ENCODE measurements at regions not wholly inside any gene's neighbourhood (a gene's known extent, or its start where the extent isn't known, plus 50 kb on each side); places are given as distances from the start of the nearest gene placed in this dataset.

DNA sequence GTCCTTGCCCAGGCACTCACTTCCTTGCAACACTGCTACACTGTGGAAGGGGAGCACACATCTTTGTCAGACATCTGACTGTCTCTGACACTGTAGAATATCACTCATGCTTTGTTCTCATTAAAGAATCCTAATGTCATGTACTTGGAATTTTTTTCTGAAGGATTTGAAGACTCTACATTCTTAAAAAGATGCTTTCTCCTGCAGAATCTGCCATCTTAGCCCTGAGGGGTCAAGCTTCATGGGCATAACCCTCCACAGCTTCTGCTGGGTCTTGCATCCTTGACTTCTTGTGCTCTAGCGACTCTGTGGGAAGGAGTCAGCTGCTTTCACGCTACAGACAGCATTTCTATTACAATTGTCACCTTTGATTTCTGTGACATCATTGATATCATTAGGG, 417.2 kb downstream of the QKI start:
- no peak for DNase-seq

DNA sequence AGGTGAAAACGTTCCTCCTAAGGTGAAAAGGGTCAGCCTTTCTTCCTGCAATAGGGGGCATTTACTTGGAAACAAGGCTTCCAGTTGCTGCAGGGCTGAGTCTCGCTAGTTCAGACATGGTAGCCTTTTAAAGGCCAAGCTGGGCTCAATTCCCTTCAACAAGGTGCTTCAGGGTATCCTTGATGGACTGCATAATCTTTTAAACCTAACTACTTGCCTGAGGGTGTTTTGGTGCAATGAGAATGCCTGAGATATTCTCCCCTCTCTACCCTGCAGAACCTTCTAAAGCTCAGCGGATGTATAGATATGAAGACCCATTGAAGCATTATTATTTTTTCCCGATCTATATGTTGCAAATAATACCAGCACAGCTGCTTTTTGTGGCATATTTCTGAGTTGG, 416.1 kb downstream of the QKI start:
- DNase-seq, result no peak

GRCh38 chr6:163828038-163828795, 413.7 kb downstream of the QKI start:
- no peak for DNase-seq

DNA sequence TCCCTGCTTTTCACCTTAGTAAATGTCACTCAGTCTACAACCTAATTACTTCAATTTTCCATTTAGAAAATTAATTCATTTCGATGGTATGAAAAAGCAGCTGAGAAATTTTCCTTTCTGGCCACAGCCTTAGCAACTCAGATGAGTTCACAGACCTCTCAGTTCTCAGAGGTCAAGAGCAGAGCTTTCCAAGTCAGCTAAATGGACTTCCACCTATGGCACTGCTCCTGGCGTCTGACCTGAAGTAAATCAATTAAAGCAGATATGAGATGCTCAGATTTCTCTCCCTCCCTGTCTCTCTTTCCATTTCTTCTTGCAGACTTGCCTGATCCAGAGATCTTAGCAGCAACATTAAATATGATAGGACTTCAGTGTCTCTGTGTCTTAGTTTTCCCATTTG, 412.6 kb downstream of the QKI start:
- no peak for DNase-seq

- DNase-seq, result no peak
These were observed 412.1 kb downstream of the QKI start for GRCh38 chr6:163826629-163827028.

- no peak for DNase-seq
These were observed 410.5 kb downstream of the QKI start for GRCh38 chr6:163825033-163825432.

GRCh38 chr6:163823577-163823976, 409.1 kb downstream of the QKI start:
- no peak for DNase-seq

DNA sequence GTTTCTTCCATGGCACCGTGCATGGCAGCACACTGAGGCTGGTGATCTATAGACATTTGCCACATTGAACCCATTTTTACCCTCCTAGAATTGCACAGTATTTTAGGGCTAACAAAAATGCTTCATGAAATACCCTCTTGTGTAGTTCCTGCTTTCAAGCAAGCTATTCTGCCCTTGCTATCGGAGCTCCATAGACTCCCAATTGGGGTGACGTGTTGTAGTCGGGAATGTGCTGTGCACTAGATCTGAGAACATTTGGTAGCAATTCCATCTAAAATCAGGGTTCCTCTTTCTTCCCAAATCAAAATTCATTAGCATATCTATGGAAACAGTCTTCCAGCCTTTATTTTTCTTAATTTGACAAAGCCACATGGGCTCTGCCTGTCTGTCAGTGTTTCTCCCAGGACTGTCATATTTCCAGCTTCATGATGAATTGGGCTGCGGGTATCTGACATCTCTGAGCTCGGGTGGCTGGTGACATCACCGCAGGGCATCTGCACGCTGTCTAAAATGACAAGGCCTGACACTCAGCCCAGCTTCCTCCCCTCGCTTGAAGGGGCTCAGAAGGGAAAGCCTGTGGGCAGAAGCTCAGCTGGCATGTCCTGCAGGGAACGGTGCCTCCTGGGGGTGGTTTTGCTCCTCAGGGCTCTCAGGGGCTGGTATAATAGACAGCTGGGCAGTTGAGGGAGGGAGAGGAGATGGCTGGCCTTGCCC, 406.4 kb downstream of the QKI start:
- DNase-seq, result no peak

DNA sequence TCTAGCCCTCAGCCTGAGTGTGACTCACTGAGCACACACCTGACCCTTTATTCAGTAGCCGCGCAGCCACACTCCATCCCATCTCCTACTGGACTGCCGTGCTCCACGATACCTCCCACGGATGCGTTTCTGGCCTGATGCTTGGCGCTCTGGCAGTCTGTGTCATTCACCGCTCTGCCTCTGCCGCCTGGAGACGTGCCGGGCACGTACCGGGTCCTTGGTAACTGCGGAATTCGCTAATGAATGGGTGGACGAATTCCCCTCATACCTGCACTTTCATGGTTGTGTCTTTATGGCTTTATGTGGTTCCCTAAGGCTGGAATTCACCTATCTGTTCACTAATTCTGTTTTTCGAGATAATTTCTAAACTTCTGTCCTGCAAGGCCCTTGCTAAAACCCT, 405.7 kb downstream of the QKI start:
- DNase-seq, result no peak

GRCh38 chr6:163818719-163819118, 404.2 kb downstream of the QKI start:
- no peak for DNase-seq

GRCh38 chr6:163816441-163816840, 401.9 kb downstream of the QKI start:
- no peak for DNase-seq

DNA sequence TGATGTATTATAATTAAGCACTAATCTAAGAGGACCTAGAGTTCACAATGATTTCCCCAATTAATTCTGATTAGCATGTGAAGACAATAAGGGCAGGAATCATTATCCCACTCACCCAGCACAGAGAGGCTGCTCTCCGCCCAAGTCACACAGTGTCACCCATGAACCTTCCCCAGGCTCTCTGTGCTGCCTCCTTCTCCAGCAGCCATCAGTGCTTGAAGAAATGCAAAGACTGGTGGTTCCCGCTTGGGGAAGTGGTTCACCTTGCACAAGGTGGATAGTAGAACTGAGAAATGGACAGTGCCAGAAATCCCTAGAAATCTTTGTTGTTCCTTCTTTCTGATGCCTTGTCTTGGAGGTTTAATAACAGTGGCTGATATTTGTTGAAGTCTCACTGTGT, 401.3 kb downstream of the QKI start:
- DNase-seq, result no peak

- no peak for DNase-seq
These were observed 400.2 kb downstream of the QKI start for GRCh38 chr6:163814494-163815364.

- no peak for DNase-seq
These were observed 399.5 kb downstream of the QKI start for GRCh38 chr6:163813979-163814493.

GRCh38 chr6:163811317-163811716, 396.8 kb downstream of the QKI start:
- DNase-seq, result no peak

DNA sequence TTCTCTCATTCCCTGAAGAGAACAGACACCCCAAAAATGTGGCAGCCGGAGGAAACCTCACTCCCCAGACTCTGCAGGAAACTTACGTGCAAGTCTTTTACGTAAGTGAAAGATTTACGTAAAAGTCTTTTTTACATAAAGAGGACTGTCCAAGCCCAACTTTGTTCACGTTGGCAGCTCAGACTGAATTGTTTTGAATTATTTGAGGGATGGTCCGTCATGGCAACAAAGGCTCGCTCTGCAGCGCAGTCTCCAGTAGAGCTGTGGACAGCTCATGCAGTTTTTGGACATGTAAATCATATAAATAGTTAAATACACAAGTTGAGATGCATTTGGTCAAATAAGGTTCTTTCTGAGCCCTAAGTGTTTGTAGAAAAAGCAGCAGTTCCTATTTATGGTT, 394.8 kb downstream of the QKI start:
- DNase-seq, result no peak

DNA sequence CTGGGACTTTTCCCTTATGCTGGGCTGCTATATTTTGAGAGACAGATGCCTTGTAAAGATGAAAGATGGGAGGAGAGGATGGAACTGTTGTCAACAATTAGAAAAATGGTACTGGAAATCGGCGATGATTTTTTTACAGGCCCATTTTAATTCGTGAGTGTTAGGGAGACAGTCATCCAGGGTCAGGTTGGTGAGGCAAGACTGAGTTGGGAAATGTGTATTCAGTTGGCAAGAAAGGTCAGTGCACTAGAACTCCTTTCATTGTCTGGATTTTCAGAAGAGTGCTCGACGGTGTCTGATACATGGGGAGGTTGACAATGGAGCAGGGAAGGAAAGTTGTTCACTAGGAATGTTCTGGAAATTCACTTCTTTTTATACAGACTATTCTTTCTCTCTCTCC, 394.4 kb downstream of the QKI start:
- no peak for DNase-seq

DNA sequence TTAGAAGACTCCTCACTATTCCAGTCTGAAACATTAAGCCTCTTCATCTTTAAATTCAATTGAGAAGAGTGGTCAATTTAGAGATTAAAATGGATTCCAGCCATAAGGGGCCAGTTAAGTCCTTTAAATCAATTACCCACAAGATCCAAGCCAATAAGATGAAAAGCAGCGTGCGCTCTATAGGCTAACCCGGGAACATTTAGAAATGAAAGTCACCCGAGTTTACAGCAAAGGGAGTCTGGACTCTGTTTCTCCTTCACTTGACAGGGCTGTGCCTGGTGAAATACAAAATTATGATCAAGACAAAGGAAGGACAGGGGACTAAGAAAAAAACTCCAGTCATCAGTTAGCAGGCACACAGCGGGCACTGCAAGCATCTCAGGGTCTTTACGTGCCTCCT, 393.7 kb downstream of the QKI start:
- no peak for DNase-seq

- no peak for DNase-seq
These were observed 392.4 kb downstream of the QKI start for GRCh38 chr6:163806755-163807499.

DNA sequence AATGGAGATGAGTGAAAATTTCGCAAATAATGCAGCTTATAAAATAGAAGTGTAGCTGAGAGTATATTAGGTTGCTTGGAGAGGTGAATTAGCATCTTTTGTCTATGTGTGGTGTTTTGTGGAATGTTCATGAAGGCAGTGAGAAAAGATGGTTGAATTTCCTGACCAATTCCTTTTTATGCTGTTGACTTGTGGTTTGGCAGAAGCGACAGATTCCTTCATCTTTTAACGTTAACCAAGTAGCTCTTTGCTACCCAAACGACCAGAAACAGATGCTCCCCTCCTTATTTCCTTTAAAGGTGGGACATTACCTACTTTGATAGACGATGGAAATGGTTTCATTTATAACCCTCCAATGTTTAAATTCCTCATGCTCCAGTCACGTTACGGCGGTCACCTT, 390.5 kb downstream of the QKI start:
- DNase-seq, result no peak

DNA sequence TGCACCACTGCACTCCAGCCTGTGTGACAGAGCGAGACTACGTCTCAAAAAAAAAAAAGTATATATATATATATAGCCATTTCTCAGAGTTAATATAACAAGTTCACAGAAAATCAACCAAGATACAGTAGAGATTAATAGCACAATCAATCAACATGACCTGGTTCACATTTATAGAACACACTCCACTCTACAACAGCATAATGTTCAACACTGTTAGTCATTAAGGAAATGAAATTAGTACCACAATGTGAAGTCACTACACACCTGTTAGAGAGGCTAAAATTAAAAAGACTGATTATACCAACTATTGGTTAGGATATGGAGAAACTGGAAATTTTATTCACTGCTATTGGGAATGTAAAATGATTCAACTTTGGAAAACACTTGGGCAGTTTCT, 387.7 kb downstream of the QKI start:
- no peak for DNase-seq

DNA sequence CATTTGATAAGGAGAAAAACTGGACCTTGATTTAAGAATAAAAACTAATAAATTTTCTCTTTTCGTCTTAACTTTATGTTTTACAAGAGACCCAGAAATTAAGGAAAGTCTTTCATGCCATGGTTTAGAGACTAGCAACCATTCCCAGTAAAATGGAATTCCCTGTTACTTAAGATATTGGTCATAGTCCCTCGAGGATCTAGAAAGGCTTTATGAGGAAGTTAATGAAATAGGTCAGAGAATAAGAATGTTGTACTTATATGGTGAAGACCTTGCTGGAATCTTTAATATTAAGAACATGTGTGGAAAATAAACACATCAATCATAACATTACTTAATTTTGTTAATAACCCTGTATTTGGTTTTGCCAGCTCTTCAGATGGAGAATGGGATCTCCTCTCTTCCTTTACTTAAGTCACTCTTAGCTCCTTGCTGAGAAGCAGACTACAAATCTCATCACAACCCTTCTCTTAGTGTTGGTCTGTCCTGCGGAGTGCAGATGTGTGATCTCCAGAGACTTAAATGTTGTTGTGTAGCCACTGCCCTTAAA, 382.9 kb downstream of the QKI start:
- DNase-seq, result no peak
